GM23338 (cell line): ENCODE measurements at regions not wholly inside any gene's neighbourhood (a gene's known extent, or its start where the extent isn't known, plus 50 kb on each side); places are given as distances from the start of the nearest gene placed in this dataset.

ENCODE experiments used
- ATAC-seq: fragments of 200-7000 bp; cut with Tn5 transposase; 3 replicates; pipeline ENCODE4 v1.9.1; 2020
- DNase-seq: peaks from one replicate; pipeline ENCODE4 v3.0.0-alpha.2; 2015; ENCODE audit warnings: low spot score
- H2AFZ ChIP-seq: fragments of 200-600 bp; sonication (generic); 2 replicates; pipeline ENCODE4 v1.8.0; 2016; ENCODE audit warnings: antibody characterized with exemption, mild to moderate bottlenecking, moderate library complexity
- H3F3A ChIP-seq: fragments of 200-600 bp; sonication (generic); replicated peaks from 2 replicates; pipeline ENCODE4 v1.8.0; 2017; ENCODE audit warnings: antibody characterized with exemption, mixed run types, low read depth
- H3K27ac ChIP-seq: fragments of 200-600 bp; sonication (generic); 2 replicates; pipeline ENCODE4 v1.6.1; 2016; ENCODE audit warnings: low read depth
- H3K27me3 ChIP-seq: fragments of 200-600 bp; sonication (generic); 2 replicates; pipeline ENCODE4 v1.8.0; 2016; ENCODE audit warnings: mild to moderate bottlenecking, mixed run types, moderate library complexity; ENCODE audit not compliant: insufficient read depth
- H3K36me3 ChIP-seq: fragments of 200-600 bp; sonication (generic); 2 replicates; pipeline ENCODE4 v1.8.0; 2016; ENCODE audit warnings: mild to moderate bottlenecking; ENCODE audit not compliant: insufficient read depth
- H3K4me1 ChIP-seq: fragments of 200-600 bp; sonication (generic); 2 replicates; pipeline ENCODE4 v1.8.0; 2016; ENCODE audit warnings: mild to moderate bottlenecking, moderate library complexity; ENCODE audit not compliant: insufficient read depth
- H3K4me2 ChIP-seq: fragments of 200-600 bp; sonication (generic); 2 replicates; pipeline ENCODE4 v1.7.1; 2017; ENCODE audit warnings: mixed run types
- H3K4me3 ChIP-seq: fragments of 200-600 bp; sonication (generic); 2 replicates; pipeline ENCODE4 v1.6.1; 2016; ENCODE audit warnings: mixed run types
- H3K79me2 ChIP-seq: fragments of 200-600 bp; sonication (generic); replicated peaks from 2 replicates; pipeline ENCODE4 v1.8.0; 2017; ENCODE audit warnings: mild to moderate bottlenecking; ENCODE audit not compliant: insufficient read depth
- H3K9me2 ChIP-seq: fragments of 200-600 bp; sonication (generic); 2 replicates; pipeline ENCODE4 v1.8.0; 2017; ENCODE audit not compliant: insufficient read depth
- H4K20me1 ChIP-seq: fragments of 200-600 bp; sonication (generic); replicated peaks from 2 replicates; pipeline ENCODE4 v1.8.0; 2017; ENCODE audit warnings: mild to moderate bottlenecking; ENCODE audit not compliant: insufficient read depth
- H3K27ac Mint-ChIP-seq: 2 replicates; pipeline ENCODE4 v1.8.0; 2020; ENCODE audit warnings: inconsistent platforms, mild to moderate bottlenecking, moderate library complexity, mixed read lengths
- H3K27me3 Mint-ChIP-seq: 3 replicates; pipeline ENCODE4 v1.8.0; 2022; ENCODE audit warnings: low read depth, mild to moderate bottlenecking, moderate library complexity, mixed read lengths, inconsistent platforms; ENCODE audit not compliant: insufficient read depth, poor library complexity
- H3K36me3 Mint-ChIP-seq: 3 replicates; pipeline ENCODE4 v1.8.0; 2021; ENCODE audit warnings: low read depth, mild to moderate bottlenecking, inconsistent platforms, moderate library complexity, mixed read lengths
- H3K4me1 Mint-ChIP-seq: 3 replicates; pipeline ENCODE4 v1.8.0; 2020; ENCODE audit warnings: mild to moderate bottlenecking, inconsistent platforms, mixed read lengths
- H3K4me3 Mint-ChIP-seq: 3 replicates; pipeline ENCODE4 v1.8.0; 2021; ENCODE audit warnings: moderate library complexity, mild to moderate bottlenecking, inconsistent platforms, mixed read lengths
- H3K9me3 Mint-ChIP-seq: 3 replicates; pipeline ENCODE4 v1.8.0; 2020; ENCODE audit warnings: moderate library complexity, mild to moderate bottlenecking, inconsistent platforms, mixed read lengths
- ETS1 ChIP-seq: IDR thresholded peaks from 2 replicates; pipeline ENCODE4 v1.6.1; 2016; ENCODE audit warnings: antibody characterized with exemption
- EZH2 ChIP-seq: fragments of 200-600 bp; sonication (generic); IDR thresholded peaks from one replicate; pipeline ENCODE4 v1.8.0; 2017; ENCODE audit warnings: antibody characterized with exemption, mild to moderate bottlenecking, low read depth; ENCODE audit not compliant: unreplicated experiment
- EZH2phosphoT487 ChIP-seq: fragments of 200-600 bp; sonication (generic); IDR thresholded peaks from one replicate; pipeline ENCODE4 v1.8.1; 2018; ENCODE audit warnings: antibody characterized with exemption; ENCODE audit not compliant: unreplicated experiment
- NANOG ChIP-seq: IDR thresholded peaks from 2 replicates; pipeline ENCODE4 v1.6.1; 2016; ENCODE audit warnings: antibody characterized with exemption, borderline replicate concordance
- POLR2AphosphoS5 ChIP-seq: IDR thresholded peaks from 2 replicates; pipeline ENCODE4 v1.6.1; 2016; ENCODE audit warnings: antibody characterized with exemption, low read depth
- STAT1 ChIP-seq: IDR thresholded peaks from one replicate; pipeline ENCODE4 v1.6.1; 2016; ENCODE audit warnings: antibody characterized with exemption; ENCODE audit not compliant: unreplicated experiment
- ZNF114 ChIP-seq: fragments of 250-450 bp; sonication (Bioruptor Pico); IDR thresholded peaks from 2 replicates; pipeline ENCODE4 v1.5.0; 2020; ENCODE audit warnings: mild to moderate bottlenecking, moderate library complexity
- TF ChIP-seq, protein P1 (sequence below), 2 experiments: fragments of 200-600 bp in 1 of 2; sonication (generic) in 1 of 2; conservative IDR thresholded peaks; 2 replicates each; pipeline versions ENCODE4 v1.5.1 to v1.6.1; 2016 to 2017; ENCODE audit warnings: antibody characterized with exemption in 2 of 2, low read depth in 2 of 2, mild to moderate bottlenecking in 2 of 2, moderate library complexity in 1 of 2
- TF ChIP-seq, protein P2 (sequence below): IDR thresholded peaks from one replicate; pipeline ENCODE4 v1.6.1; 2018; ENCODE audit warnings: antibody characterized with exemption; ENCODE audit not compliant: unreplicated experiment
- TF ChIP-seq, protein P3 (sequence below): fragments of 250-450 bp; sonication (Bioruptor Pico); IDR thresholded peaks from 2 replicates; pipeline ENCODE4 v1.5.0; 2020; ENCODE audit warnings: mild to moderate bottlenecking, moderate library complexity

DNA sequence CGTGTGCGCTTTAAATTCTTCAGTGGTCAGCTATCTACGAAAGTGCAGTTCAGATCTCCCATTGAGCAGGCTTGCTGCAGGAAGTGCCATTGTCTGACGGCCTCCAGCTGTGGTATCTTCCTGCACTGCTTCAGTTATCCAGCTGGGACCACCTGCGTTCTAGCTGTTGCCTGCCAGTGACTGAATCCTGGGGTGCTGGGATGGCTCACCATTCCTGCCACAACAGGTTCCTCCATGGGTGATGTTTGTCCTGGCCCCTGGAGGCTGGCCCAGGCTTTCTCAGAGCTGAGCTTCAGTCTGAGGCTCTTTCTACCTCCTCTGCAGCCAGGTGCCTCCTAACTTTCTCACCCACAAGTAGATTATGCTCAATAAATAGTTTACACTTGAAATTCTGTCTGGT lies 498.5 kb upstream of the HS6ST1 start:
- Mint-ChIP-seq H3K27me3 (peaks cover 16% of the 10 kb centered on the region), H3K36me3 (peaks cover 3% of the 10 kb centered on the region; the same call in 1 of the 3 replicates), H3K4me3 (no peak overlapping the region), H3K9me3 (peaks cover 11% of the 10 kb centered on the region; the same call in 2 of the 3 replicates), H3K27ac (no peak overlapping the region), H3K4me1 (peaks cover 20% of the 10 kb centered on the region)
- Histone ChIP-seq H2AFZ (no peak overlapping the region), H4K20me1 (no peaks in the 10 kb centered on the region), H3K79me2 (no peaks in the 10 kb centered on the region), H3K36me3 (no peaks in the 10 kb centered on the region), H3K4me1 (no peaks in the 10 kb centered on the region; the same call in 1 of the 2 replicates), H3K9me2 (peaks cover 6% of the 10 kb centered on the region), H3K27ac (no peak overlapping the region), H3K4me2 (no peak overlapping the region), H3K4me3 (no peak overlapping the region), H3K27me3 (no peaks in the 10 kb centered on the region), H3F3A (no peaks in the 10 kb centered on the region)
- ATAC-seq (no peak), DNase-seq (no peak)
- TF ChIP-seq, protein P1, sequence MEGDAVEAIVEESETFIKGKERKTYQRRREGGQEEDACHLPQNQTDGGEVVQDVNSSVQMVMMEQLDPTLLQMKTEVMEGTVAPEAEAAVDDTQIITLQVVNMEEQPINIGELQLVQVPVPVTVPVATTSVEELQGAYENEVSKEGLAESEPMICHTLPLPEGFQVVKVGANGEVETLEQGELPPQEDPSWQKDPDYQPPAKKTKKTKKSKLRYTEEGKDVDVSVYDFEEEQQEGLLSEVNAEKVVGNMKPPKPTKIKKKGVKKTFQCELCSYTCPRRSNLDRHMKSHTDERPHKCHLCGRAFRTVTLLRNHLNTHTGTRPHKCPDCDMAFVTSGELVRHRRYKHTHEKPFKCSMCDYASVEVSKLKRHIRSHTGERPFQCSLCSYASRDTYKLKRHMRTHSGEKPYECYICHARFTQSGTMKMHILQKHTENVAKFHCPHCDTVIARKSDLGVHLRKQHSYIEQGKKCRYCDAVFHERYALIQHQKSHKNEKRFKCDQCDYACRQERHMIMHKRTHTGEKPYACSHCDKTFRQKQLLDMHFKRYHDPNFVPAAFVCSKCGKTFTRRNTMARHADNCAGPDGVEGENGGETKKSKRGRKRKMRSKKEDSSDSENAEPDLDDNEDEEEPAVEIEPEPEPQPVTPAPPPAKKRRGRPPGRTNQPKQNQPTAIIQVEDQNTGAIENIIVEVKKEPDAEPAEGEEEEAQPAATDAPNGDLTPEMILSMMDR (conservative IDR thresholded peaks at IDR 0.05; ENCODE audit: low read depth in 2 of 2) = no peak
- TF ChIP-seq, protein P2, sequence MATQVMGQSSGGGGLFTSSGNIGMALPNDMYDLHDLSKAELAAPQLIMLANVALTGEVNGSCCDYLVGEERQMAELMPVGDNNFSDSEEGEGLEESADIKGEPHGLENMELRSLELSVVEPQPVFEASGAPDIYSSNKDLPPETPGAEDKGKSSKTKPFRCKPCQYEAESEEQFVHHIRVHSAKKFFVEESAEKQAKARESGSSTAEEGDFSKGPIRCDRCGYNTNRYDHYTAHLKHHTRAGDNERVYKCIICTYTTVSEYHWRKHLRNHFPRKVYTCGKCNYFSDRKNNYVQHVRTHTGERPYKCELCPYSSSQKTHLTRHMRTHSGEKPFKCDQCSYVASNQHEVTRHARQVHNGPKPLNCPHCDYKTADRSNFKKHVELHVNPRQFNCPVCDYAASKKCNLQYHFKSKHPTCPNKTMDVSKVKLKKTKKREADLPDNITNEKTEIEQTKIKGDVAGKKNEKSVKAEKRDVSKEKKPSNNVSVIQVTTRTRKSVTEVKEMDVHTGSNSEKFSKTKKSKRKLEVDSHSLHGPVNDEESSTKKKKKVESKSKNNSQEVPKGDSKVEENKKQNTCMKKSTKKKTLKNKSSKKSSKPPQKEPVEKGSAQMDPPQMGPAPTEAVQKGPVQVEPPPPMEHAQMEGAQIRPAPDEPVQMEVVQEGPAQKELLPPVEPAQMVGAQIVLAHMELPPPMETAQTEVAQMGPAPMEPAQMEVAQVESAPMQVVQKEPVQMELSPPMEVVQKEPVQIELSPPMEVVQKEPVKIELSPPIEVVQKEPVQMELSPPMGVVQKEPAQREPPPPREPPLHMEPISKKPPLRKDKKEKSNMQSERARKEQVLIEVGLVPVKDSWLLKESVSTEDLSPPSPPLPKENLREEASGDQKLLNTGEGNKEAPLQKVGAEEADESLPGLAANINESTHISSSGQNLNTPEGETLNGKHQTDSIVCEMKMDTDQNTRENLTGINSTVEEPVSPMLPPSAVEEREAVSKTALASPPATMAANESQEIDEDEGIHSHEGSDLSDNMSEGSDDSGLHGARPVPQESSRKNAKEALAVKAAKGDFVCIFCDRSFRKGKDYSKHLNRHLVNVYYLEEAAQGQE = no peak
- TF ChIP-seq, protein P3, sequence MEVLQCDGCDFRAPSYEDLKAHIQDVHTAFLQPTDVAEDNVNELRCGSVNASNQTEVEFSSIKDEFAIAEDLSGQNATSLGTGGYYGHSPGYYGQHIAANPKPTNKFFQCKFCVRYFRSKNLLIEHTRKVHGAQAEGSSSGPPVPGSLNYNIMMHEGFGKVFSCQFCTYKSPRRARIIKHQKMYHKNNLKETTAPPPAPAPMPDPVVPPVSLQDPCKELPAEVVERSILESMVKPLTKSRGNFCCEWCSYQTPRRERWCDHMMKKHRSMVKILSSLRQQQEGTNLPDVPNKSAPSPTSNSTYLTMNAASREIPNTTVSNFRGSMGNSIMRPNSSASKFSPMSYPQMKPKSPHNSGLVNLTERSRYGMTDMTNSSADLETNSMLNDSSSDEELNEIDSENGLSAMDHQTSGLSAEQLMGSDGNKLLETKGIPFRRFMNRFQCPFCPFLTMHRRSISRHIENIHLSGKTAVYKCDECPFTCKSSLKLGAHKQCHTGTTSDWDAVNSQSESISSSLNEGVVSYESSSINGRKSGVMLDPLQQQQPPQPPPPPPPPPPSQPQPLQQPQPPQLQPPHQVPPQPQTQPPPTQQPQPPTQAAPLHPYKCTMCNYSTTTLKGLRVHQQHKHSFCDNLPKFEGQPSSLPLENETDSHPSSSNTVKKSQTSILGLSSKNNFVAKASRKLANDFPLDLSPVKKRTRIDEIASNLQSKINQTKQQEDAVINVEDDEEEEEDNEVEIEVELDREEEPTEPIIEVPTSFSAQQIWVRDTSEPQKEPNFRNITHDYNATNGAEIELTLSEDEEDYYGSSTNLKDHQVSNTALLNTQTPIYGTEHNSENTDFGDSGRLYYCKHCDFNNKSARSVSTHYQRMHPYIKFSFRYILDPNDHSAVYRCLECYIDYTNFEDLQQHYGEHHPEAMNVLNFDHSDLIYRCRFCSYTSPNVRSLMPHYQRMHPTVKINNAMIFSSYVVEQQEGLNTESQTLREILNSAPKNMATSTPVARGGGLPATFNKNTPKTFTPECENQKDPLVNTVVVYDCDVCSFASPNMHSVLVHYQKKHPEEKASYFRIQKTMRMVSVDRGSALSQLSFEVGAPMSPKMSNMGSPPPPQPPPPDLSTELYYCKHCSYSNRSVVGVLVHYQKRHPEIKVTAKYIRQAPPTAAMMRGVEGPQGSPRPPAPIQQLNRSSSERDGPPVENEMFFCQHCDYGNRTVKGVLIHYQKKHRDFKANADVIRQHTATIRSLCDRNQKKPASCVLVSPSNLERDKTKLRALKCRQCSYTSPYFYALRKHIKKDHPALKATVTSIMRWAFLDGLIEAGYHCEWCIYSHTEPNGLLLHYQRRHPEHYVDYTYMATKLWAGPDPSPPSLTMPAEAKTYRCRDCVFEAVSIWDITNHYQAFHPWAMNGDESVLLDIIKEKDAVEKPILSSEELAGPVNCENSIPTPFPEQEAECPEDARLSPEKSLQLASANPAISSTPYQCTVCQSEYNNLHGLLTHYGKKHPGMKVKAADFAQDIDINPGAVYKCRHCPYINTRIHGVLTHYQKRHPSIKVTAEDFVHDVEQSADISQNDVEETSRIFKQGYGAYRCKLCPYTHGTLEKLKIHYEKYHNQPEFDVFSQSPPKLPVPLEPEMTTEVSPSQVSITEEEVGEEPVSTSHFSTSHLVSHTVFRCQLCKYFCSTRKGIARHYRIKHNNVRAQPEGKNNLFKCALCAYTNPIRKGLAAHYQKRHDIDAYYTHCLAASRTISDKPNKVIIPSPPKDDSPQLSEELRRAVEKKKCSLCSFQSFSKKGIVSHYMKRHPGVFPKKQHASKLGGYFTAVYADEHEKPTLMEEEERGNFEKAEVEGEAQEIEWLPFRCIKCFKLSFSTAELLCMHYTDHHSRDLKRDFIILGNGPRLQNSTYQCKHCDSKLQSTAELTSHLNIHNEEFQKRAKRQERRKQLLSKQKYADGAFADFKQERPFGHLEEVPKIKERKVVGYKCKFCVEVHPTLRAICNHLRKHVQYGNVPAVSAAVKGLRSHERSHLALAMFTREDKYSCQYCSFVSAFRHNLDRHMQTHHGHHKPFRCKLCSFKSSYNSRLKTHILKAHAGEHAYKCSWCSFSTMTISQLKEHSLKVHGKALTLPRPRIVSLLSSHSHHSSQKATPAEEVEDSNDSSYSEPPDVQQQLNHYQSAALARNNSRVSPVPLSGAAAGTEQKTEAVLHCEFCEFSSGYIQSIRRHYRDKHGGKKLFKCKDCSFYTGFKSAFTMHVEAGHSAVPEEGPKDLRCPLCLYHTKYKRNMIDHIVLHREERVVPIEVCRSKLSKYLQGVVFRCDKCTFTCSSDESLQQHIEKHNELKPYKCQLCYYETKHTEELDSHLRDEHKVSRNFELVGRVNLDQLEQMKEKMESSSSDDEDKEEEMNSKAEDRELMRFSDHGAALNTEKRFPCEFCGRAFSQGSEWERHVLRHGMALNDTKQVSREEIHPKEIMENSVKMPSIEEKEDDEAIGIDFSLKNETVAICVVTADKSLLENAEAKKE (CRISPR knock-in tag) = no peak
- TF ChIP-seq EZH2phosphoT487 = no peak
- TF ChIP-seq ZNF114 (CRISPR knock-in tag) = no peak
- no peak for TF ChIP-seq POLR2AphosphoS5
- no peak for TF ChIP-seq EZH2
- TF ChIP-seq STAT1 = no peak
- no peak for TF ChIP-seq NANOG
- TF ChIP-seq ETS1 = no peak
